DND-41 (cell line): ENCODE measurements at regions not wholly inside any gene's neighbourhood (a gene's known extent, or its start where the extent isn't known, plus 50 kb on each side); places are given as distances from the start of the nearest gene placed in this dataset.

ENCODE experiments used
- CTCF ChIP-seq: IDR thresholded peaks from 2 replicates; pipeline ENCODE4 v1.5.1; 2012; ENCODE audit warnings: borderline replicate concordance, low read length, moderate library complexity, mild to moderate bottlenecking; ENCODE audit not compliant: poor library complexity, severe bottlenecking; ENCODE audit errors: extremely low read depth
- EZH2 ChIP-seq: IDR thresholded peaks from 3 replicates; pipeline ENCODE4 v1.6.1; 2012; ENCODE audit warnings: borderline replicate concordance, low read depth, mild to moderate bottlenecking, moderate library complexity, low read length, inconsistent platforms; ENCODE audit not compliant: severe bottlenecking

- TF ChIP-seq CTCF (no peak), EZH2 (no peak)
Observed at GRCh38 chr4:3858765-3859388, 92.7 kb downstream of the ADRA2C start.
